Astrocyte of the spinal cord (primary cell): ENCODE measurements at regions not wholly inside any gene's neighbourhood (a gene's known extent, or its start where the extent isn't known, plus 50 kb on each side); places are given as distances from the start of the nearest gene placed in this dataset.
"Not testable (repeated sequence)": the region's sequence is repeated elsewhere in the genome, so short reads cannot be mapped to it uniquely, and the experiment has no call there.

Experiments used
- DNase-seq: peaks from one replicate; pipeline ENCODE4 v3.0.0; 2011; ENCODE audit warnings: low read depth, low spot score
- H3K4me3 ChIP-seq: 2 replicates; pipeline ENCODE4 v1.5.1; 2011; ENCODE audit warnings: low read depth, mild to moderate bottlenecking, low read length, moderate library complexity
- CTCF ChIP-seq: IDR thresholded peaks from 2 replicates; pipeline ENCODE4 v1.5.1; 2012; ENCODE audit warnings: low read depth, mild to moderate bottlenecking, low read length, inconsistent platforms
- in situ Hi-C: cut with HindIII; loops from 2 replicates; pipeline ENCODE4 v1.10.0; 2017; ENCODE audit warnings: low sequenced_read_pairs

DNA sequence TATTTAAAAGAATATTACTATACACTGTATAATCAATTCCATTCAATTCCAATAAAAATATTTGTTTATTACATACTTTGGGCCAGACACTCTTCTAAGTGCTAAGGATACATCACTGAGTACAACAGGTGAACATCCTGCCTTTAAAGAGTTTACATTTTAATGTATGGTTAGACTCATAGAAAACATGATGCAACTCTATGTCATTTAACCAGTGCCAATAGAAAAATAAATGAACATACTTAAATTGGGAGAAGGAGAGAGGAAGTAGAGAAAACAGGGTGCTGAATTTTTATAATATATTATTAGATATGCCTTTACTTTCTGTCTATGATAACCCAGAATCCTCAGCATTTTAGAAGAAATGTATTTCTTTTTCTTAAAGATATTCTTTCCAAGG lies 119.2 kb downstream of the TSEN15 start:
- in situ Hi-C loops = no loop called here
- DNase-seq = no peak
- TF ChIP-seq CTCF = no peak
- H3K4me3 ChIP-seq = no peak overlapping the region

- H3K4me3 ChIP-seq = no peak overlapping the region
- no peak for TF ChIP-seq CTCF
- in situ Hi-C loops = no loop called here
- no peak for DNase-seq
These were observed 124.5 kb downstream of the TSEN15 start for GRCh38 chr1:184176058-184176457.

GRCh38 chr1:184181044-184181443 lies 129.5 kb downstream of the TSEN15 start:
- TF ChIP-seq CTCF = no peak
- in situ Hi-C loops = no loop called here
- no peak for DNase-seq
- H3K4me3 ChIP-seq = no peak overlapping the region

DNA sequence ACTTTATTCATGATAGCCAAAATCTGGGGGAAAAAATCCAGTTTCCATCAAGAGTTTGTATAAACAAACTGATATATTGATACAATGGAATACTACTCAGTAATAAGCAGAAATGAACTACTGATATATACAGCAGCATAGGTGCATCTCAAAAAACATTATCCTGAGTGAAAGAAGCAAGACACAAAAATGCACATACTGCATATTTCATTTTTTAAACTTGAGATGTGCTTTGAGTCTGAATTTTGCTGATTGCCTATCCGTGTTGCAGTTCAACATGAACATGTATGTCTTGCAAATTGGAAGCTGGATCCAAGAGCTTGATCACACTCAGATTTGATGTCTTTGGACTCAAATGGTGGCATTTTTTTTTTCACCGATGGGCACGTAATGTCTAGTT lies 132.4 kb downstream of the TSEN15 start:
- H3K4me3 ChIP-seq = no peak overlapping the region
- DNase-seq = no peak
- in situ Hi-C loops = no loop called here
- no peak for TF ChIP-seq CTCF

- DNase-seq, H3K4me3 ChIP-seq, in situ Hi-C loops: not testable (repeated sequence)
These were observed 133.1 kb downstream of the TSEN15 start for GRCh38 chr1:184184614-184185013.

- in situ Hi-C loops = no loop called here
- H3K4me3 ChIP-seq = no peak overlapping the region
- no peak for DNase-seq
- TF ChIP-seq CTCF = no peak
These were observed 133.8 kb downstream of the TSEN15 start for GRCh38 chr1:184185347-184185746.

GRCh38 chr1:184186167-184186566 lies 134.6 kb downstream of the TSEN15 start:
- H3K4me3 ChIP-seq = no peak overlapping the region
- no peak for TF ChIP-seq CTCF
- no peak for DNase-seq
- in situ Hi-C loops = no loop called here
